NB4 (cell line): ENCODE measurements at regions not wholly inside any gene's neighbourhood (a gene's known extent, or its start where the extent isn't known, plus 50 kb on each side); places are given as distances from the start of the nearest gene placed in this dataset.

ENCODE experiments used
- POLR2A ChIP-seq: IDR thresholded peaks from 2 replicates; pipeline ENCODE4 v1.6.1; 2011; ENCODE audit warnings: mild to moderate bottlenecking; ENCODE audit not compliant: insufficient read length; ENCODE audit errors: extremely low read depth
- TF ChIP-seq, protein P1 (sequence below): IDR thresholded peaks from one replicate; pipeline ENCODE4 v1.5.1; 2012; ENCODE audit warnings: low read depth, low read length
- TF ChIP-seq, protein P2 (sequence below): IDR thresholded peaks from 2 replicates; pipeline ENCODE4 v1.6.1; 2011; ENCODE audit warnings: low read depth, low read length

DNA sequence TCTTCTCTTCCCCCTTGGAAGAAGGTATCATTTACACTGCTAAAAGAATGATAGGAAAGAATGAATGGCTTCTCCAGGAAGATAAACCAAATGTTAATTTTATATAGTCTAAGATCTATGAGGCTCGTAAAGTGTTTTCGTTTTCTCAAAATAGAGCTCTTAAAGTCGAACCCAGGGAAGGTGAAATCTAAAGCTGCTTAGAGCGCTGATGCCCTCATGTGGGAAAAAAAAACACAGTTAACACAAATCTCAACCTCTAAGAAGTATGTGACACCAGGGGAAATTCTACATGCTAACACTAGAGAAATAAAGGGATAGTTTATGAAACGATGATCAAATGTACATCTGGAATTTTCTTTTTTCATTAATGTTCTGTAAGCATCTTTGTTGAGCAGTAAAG lies 257.9 kb downstream of the RASEF start:
- TF ChIP-seq, protein P1, sequence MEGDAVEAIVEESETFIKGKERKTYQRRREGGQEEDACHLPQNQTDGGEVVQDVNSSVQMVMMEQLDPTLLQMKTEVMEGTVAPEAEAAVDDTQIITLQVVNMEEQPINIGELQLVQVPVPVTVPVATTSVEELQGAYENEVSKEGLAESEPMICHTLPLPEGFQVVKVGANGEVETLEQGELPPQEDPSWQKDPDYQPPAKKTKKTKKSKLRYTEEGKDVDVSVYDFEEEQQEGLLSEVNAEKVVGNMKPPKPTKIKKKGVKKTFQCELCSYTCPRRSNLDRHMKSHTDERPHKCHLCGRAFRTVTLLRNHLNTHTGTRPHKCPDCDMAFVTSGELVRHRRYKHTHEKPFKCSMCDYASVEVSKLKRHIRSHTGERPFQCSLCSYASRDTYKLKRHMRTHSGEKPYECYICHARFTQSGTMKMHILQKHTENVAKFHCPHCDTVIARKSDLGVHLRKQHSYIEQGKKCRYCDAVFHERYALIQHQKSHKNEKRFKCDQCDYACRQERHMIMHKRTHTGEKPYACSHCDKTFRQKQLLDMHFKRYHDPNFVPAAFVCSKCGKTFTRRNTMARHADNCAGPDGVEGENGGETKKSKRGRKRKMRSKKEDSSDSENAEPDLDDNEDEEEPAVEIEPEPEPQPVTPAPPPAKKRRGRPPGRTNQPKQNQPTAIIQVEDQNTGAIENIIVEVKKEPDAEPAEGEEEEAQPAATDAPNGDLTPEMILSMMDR = no peak
- TF ChIP-seq, protein P2, sequence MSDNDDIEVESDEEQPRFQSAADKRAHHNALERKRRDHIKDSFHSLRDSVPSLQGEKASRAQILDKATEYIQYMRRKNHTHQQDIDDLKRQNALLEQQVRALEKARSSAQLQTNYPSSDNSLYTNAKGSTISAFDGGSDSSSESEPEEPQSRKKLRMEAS = no peak
- TF ChIP-seq POLR2A = no peak
